ENCODE measurements at regions not wholly inside any gene's neighbourhood (a gene's known extent, or its start where the extent isn't known, plus 50 kb on each side); places are given as distances from the start of the nearest gene placed in this dataset.
"Not testable (repeated sequence)": the region's sequence is repeated elsewhere in the genome, so short reads cannot be mapped to it uniquely, and the experiment has no call there.

DNA sequence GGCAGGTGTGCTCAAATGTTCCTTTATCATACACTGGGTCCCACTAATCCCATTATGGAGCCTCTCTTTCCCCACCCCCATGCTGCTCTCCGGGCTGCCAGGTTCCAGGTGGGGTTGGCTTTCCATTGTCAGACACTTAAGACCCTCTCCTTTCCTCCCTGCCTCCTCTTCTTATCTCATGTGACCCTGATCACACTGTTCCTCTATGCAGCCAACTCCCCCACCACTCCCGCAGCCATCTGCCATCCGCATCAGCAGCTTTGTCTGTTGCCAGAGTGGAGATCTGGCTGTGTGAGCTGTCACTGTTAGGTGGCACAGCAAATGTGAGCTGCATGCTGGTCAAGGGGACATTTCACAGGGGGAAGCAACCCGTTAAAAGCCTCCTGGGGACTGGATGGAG lies 391.4 kb downstream of the TNS3 start:
- DNase-seq (ENCODE audit: low read depth in 2 of 2) = no peak

DNA sequence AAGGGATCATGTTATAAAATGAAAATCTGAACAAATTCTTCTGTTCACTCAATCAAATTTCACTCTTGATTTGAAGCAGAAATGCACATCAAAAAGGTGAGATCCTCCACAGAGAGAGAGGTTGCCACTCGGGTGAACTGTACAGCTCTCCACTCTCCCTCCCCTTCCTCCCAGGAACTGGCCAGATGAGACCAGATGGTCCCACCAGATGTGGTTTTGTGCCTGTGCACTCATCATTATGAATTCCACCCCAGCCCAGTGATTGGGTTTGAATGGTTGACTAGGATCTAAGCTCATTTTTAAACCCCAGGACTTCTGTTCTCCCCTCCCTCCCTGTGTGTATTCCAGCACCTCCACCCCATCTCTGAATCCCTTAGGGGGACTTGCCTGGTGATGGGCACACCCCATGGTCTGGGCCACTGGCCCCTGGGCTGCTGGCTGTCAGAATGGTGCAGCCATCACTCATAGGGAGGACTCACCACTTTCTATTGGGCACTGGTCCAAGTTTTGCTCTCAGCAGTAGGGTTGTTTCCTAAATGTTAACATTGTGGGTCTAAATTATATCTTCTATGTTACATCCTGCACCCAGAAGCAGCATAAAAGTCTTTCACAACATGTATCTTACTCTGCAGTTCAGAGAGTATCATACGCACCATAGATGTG lies 393.1 kb downstream of the TNS3 start:
- no peak for DNase-seq (ENCODE audit: low read depth in 2 of 2)

DNA sequence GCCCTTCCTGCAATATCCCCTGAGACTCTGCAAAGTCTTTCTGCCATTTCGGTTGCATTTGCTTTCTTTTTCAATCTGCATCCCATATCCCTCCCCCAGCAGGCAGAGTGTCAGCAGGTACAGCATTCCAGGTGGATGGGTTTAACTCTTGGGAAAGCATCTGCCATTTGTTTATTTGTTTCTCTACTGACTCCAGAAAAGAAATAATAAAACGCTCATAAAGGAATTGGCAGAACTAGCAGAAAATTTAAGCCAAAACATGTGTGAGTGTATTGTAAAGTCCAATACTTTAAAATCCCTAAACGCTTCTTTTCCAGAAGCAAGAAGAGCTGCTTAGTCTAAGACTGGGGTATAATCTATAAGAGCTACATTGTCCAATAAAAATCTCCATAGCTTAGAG lies 393.8 kb downstream of the TNS3 start:
- DNase-seq (ENCODE audit: low read depth in 2 of 2) = no peak

DNA sequence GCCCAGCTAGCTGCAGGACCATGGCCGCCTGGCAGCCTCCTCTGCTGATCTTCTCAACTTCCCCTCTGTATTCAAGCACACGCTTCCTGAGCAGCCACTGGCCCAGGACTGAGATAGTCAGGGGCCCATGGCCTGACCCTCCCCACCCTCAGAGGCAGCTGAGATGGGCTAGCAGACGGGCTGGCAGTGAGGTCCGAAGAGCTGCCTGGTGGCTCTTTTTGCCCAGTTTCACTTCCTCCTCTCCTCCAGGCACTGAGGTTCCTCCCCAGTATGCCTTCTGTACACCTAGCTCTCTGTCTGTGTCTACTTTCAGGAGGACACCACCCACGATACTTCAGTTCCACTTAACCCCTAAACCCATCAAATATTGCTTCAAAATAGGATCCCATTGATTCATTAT lies 395.6 kb downstream of the TNS3 start:
- DNase-seq (ENCODE audit: low read depth in 2 of 2) = no peak

DNA sequence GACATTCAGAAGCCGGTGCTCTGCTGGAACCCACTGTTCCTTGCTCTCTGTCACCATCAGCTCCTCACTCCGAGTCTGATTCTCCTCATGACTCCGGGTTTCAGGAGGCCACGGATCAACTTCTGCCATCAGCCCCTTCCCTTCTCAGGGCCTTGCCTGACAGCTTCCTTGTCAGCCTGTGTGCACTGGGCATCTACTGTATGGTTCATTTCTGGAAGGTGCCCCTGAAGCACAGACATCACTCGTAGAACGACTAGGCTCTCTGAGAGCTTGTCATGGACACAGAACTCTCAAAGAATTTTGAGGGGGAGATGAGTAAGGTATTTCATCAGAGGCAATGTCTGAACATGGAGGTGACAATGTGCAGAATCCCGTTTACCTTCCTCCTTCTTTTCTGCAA lies 396.1 kb downstream of the TNS3 start:
- no peak for DNase-seq (ENCODE audit: low read depth in 2 of 2)

DNA sequence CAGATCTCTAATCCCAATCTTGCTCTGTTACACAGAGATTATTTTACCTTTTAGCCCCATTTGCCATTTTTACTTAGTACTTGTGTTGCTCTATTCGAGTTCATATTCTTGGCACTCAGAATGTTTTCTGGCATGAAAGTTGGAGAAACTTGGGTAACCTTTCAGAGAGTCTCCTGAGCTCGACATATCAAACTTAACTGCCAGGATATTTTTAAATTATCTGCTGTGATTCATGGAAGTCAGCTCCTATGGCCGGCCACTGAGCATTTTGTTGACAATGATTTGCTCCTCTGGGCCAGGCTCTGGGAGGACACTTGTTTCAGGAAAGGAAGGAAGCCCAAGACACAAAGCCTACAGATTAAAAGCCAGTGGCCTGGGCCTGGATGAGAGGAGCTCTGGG lies 396.7 kb downstream of the TNS3 start:
- no peak for DNase-seq (ENCODE audit: low read depth in 2 of 2)

DNA sequence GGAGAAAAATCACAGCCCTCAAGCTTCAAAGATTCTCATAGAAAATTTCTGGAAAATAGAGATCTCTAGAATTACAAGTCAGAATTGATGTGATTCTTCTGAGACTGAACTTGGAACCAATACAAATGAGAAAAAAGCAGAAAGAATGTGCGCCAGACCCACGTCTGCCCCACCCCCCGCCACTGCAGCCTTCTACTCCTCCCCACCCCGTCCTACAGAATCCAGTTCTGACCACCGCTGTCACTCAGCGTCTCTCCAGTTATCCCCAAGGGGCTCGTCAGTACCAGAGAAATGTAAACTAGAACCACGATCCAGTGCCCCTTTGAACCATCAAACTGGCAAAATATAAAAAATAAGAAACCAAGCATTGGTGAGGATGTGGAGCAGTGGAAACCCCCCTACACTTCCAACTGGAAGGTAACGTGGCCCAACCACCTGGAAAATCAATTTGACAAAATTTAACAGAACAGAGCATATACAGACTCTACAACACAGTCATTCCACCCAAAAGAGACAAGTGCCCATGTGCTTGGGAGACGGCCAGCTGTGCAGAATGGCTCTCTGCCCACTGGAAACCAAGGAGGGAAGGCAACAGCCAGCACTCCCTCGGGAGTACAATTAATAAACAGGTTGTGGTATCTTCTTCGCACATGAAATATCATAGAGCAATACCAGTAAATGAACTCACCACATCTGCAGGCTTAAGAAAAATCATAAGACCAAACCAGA lies 397.9 kb downstream of the TNS3 start:
- DNase-seq (ENCODE audit: low read depth in 2 of 2) = no peak

DNA sequence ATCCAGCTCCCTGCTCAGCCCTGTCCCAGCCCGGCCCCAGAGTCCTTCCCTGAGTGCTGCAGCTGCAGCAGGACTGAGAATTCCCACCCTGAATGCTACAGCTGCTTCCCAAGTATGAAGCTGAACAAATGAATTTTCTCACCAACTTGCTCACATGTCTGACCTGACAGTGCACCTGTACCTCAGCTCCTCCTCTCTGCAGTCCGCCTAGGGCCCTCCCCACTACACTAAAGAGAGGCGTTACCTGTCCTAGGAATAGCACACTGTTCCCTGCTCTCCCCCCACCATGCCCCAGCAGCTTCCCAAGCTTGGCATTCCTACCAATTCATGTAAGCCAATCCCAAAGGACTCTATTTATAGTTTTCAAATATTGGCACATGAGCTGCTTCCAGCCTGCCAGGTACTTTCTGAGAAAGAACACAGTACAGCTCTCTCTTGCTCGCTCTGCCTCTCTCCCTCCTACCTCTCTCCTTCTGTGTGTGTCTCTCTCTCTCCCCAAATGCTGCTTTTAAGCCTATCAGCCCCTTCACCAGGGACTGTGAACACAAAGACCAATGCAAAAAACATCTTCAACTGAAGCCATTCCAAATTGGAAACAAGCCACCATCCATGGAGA lies 400.1 kb downstream of the TNS3 start:
- DNase-seq (ENCODE audit: low read depth in 2 of 2) = no peak

DNA sequence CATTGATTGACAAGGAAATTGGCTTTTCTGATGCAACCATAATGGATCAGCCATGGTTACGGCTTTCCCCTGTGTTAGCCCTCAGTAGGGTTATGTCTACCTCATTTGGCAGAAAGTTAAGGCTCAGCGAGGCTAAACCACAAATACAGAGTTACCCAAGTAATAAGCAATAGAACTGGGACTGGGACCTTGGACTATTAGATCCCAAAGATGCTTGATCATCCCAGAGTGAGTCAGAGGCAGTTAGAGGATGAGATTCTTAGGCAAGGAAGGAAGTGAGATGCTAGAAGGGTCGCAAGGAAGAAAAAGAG lies 401.4 kb downstream of the TNS3 start:
- DNase-seq (ENCODE audit: low read depth in 2 of 2) = no peak

DNA sequence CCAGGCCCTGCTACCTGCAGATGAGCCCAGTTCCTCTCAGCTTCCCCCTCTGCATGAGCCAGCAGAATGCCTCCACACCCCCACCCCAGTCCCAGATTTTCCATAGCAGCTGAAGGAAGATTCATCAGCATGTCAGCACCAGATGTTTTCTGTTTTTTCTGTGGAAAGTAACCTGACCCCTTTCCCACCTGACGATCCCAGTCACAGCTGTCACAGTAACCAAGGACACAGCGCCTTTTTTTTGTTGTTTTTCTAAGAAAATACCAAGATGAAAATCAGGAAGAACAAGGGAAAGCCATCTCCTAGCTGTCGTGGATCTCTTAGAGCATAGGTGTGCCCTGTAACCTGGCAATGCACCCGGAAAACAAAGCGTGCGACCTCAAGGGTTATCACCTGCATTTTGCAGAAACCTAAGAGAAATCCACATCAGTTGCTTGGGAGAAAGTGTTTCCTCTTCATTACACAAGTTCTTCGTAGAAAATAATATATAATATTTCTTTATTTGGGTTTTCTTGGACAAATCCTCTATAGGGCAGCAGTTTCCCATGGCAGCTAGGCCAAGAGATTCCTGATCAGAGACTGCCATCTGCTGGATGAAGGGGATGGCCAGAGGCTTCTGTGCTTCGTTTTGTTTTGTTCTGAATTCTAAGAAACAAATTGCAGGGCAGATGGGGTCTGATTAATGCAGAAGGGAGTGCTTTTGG lies 401.9 kb downstream of the TNS3 start:
- peak; percentile 56 to 57 for DNase-seq (ENCODE audit: low read depth in 2 of 2)

DNA sequence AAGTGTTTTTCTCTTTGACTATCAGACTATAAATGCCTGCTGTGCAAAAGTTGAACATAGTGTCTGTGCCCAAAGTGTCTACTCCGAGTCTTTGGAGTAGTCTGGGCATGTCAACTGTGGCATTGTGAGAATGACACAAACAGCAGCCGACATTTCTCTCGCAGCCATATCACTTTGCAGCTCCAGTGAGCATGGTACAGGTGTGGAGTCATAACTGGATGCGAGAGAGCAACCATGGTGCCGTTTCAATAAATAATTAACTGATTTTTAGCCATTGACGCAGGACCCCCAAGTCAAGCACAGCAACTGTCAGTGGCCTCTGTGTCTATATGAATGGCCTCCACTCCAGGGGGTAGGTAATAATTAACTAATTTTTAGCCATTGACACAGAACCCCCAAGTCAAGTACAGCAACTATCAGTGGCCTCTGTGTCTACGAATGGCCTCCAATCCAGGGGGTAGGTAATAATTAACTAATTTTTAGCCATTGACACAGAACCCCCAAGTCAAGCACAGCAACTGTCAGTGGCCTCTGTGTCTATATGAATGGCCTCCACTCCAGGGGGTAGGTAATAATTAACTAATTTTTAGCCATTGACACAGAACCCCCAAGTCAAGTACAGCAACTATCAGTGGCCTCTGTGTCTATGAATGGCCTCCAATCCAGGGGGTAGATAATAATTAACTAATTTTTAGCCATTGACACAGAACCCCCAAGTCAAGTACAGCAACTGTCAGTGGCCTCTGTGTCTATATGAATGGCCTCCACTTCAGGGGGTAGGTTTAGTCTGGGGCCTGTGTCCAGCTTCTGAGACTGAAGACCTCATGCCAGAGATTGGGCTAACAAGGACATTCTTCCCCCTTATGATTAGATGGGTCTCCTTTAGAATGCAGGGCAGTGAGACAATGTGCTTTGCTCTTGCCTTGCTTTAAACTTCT lies 409.0 kb downstream of the TNS3 start:
- DNase-seq (ENCODE audit: low read depth in 2 of 2) = not testable (repeated sequence)

DNA sequence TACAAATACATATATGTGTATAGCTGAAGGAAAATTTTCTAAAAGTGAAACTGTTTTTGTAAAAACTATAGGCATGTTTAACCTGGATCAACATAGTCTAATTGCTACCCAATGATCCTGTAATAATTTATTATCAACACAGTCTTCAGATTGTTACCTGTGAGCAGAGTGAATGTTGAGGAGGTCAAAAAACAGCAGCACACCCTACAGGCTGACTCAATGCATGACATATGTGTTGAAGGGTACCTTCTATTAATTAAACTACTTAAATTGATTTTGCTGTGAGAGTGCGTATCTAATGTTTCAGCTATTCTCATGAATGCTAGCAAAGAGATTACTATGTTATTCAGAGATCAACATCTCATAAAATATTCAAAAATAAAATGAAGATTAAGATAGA lies 411.4 kb downstream of the TNS3 start:
- DNase-seq (ENCODE audit: low read depth in 2 of 2) = no peak

DNA sequence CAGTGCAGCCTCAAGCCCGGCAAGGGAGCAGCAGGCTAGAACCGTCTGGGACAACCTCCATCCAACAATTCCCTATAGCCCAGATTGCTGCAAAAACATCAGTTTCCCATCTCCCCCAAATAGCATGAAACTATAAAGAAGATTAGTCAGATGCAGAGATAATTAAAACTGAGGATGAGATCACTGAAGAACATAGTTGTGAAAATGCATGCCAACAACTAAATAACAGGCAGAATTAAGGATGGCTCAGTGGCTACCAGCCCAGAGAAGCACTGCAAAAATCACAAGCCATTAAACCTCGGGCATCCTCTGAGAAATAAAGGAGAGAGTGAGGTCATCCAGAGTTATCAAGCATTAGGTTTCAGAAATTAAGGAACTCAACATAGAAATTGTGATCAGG lies 427.1 kb downstream of the TNS3 start:
- no peak for DNase-seq (ENCODE audit: low read depth in 2 of 2)

DNA sequence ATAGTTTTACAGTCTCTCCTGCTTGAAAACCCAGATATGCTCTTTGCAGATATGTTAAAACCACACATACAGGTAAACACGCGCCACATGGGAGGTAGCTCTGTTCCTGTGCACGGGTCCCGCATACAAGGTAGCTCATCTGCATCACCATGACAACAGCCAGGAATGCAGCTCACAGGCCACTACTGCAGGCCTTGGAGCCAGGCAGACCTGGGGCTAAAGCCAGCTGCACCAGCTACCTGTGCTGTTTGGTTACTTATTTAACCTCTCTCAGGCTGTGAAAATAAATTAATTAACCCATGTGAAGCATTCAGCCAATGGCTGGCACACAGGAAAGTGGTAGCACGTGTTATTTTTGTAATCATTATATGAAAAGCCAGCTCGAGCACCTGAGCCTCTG lies 428.3 kb downstream of the TNS3 start:
- no peak for DNase-seq (ENCODE audit: low read depth in 2 of 2)

DNA sequence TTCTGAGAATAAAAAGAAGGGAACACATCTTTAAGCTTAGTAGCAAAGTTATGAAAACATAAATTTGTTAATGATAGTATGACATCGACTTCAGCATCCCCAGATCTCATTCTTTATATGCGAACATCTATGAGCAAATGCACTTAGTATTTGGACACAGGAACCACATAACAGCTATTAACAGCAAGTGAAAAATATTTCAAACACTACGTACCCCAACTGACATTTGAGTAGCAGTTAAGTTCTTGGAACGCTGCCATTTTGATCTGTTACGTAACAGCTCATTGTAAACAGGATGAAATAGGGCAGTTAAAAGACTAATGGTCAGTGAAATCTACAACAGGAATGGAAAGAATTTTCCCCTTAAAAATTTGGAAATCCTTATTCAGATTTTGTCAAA lies 428.9 kb downstream of the TNS3 start:
- DNase-seq (ENCODE audit: low read depth in 2 of 2) = peak; percentile 91 to 93

DNA sequence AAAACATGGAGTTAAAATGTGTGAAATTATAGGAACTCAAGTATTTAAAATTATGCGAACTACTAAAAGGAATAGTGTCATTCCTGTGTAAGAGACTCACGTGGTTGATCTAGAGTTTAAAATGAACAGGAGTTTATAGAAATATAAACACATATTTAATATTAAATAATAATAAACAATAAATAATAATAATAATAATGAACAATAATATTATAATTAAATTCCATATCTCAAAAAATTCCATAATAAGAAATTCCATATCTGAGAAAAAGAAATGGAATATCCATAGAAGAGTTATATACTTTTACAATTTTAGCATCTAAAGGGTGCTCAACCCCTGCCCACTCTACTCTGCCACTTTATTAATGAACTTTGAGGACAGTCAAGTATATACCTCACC lies 429.6 kb downstream of the TNS3 start:
- no peak for DNase-seq (ENCODE audit: low read depth in 2 of 2)

DNA sequence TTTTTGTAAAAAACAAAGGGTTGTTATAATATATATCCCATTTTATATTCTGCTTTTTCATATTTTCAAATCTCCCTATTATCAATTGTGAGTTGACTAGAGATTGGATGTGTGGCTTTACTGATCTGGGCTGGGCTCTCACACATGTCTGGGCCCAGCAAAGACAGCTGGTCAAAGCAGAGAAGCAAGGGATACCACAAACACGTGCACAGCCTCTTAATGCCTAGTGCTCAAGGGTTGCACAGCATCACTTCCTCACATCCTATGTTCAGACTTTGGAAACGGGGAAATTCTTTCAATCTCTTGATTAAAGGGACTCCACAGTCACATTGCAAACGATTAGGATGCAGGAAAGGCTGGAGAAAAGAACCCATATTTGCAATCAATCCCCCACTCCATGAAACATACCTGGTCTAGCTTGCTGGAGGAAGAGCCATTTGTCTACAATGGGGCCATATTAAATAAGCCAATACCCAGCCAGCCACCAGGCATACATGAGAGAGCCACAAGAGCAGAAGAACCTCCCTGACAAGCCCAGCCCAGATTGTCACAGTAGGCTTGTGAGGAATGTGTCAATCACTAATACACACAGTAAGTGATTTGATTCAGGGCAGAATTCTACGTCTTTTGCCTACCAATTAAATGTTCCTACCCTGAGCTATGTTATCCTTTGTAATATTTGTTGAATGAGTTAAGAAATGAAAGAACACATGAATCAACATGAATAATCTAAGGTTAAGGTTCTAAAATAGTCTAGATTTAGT lies 431.2 kb downstream of the TNS3 start:
- DNase-seq (ENCODE audit: low read depth in 2 of 2) = no peak

DNA sequence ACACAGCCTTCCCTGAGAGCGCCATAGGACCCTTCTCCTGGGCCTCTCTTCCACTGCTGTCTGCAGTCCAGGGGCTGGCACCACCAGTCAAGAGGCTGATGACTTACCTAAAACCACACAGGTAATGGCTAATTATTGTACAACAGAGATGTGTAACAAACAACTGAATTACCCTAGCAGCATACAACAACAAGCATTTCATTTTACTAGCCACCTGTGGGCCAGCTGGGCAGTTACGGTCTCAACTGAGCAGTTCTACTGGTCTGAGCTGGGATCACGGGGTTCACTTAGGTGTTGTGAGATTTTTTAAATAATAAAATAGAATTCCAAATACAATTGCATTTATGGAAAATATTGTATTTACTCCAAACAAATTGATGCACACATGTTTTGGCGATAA lies 431.9 kb downstream of the TNS3 start:
- DNase-seq (ENCODE audit: low read depth in 2 of 2) = no peak

DNA sequence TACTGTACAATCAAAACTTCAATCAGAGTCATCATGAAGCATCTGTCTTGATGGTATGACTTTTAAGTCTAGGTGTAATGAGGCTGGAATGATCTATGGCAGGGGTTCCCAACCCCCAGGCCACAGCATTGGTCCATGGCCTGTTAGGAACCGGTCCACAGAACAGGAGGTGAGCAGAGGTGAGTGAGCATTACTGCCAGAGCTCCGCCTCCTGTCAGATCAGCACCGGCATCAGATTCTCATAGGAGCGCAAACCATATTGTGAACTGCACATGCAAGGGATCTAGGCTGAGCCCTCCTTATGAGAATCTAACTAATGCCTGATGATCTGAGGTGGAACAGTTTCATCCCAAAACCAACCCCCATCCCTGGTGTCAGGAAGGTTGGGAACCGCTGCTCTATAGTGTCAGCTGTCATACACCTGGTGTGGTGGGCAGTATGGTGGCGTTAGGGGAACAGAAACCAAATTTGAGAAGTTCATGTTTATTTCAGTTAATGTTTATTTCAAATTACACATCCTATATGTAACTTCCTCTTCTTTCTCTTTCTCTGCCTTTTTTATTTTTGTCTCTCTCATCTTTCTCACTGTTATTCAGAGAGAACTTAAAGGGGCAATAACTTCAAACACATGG lies 432.6 kb downstream of the TNS3 start:
- no peak for DNase-seq (ENCODE audit: low read depth in 2 of 2)

DNA sequence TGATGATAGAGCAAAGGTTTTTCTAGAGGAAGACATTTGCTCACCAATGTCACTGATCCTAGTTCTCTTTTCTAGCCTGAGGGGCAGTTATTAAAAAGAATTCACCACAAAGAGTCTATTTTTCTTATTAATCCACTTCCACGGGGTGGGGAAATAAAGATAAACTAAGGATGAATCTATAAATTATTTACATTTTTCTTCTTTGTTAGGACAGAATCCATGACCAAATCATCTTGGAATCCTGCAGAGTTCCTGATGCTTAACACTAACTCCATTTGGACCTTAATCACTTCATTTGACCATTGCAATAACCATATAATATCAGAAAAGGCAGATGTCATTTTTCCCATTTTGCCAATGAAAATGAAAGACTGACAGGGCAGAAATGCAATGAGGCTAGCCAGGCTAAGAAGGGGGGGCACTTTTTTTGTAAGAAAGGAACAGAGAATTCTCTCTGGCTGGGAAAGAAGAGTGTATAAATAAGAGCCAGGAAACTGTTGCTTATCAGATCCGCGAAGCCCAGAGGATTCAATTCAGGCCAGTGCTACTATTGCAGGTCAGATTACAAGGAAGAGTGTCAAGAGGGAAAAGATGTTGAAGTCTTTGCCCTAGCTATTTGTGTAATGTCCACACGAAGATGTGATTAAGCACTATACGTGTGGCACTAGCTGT lies 433.2 kb downstream of the TNS3 start:
- no peak for DNase-seq (ENCODE audit: low read depth in 2 of 2)
